ENCODE measurements at regions not wholly inside any gene's neighbourhood (a gene's known extent, or its start where the extent isn't known, plus 50 kb on each side); places are given as distances from the start of the nearest gene placed in this dataset.
A peak's percentile ranks its signal among the peaks of the same experiment; 100 is the strongest.

GRCh38 chr12:77151030-77151429 is 85.7 kb upstream of the E2F7 start:
- no peak overlapping the region for H3K4me3 ChIP-seq (replicated peaks; ENCODE audit: low read depth, low read length)
- no peak for DNase-seq (ENCODE audit: low read depth)
- TF ChIP-seq CTCF (IDR thresholded peaks at IDR 0.05; ENCODE audit: low read length, missing control alignments): no peak

DNA sequence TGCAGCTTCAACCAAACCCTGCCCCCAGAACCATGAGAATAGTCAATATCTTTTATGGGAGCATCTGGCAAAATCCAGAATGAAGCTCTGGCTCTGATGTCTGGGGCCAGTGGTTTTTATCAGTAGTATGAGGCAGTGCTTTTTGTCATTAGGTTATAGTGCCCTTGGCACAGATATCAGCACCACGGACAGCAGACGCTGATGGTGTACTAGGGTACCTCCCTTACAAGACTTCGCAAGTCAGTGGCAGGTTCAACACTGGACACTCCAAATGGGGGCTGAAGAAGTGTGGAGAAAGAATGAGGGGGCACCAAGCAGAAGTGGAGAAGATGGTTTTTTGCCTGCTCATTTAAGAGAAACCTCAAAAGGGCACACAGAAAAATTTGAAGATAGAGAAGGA is 68.2 kb upstream of the E2F7 start:
- DNase-seq (ENCODE audit: low read depth): peak; percentile 76
- no peak overlapping the region for H3K4me3 ChIP-seq (replicated peaks; ENCODE audit: low read depth, low read length)
- no peak for TF ChIP-seq CTCF (IDR thresholded peaks at IDR 0.05; ENCODE audit: low read length, missing control alignments)

DNA sequence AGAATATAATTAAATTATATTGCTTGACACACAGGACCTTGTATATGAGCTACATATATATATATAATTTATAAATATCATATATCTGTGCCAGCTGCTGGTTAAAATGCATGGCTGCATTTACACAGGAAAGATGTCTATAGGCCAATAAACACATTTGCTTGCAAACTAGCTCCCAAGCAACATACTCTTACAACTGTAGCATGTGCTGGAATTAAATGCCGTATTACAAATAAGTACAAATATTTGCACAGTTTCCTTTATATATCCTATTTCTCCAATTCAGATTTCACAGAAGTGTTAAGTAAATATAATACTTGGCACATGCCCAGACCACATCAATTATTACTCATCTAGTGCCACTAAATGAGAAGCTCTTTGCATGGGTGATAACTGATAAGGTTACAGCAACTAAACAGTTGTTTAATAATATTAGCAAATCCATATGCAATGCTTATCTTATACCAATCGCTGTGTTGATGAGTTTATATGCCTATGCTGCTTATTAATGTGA is 66.7 kb upstream of the E2F7 start:
- DNase-seq (ENCODE audit: low read depth): no peak
- H3K4me3 ChIP-seq (replicated peaks; ENCODE audit: low read depth, low read length): no peak overlapping the region
- TF ChIP-seq CTCF (IDR thresholded peaks at IDR 0.05; ENCODE audit: low read length, missing control alignments): no peak

DNA sequence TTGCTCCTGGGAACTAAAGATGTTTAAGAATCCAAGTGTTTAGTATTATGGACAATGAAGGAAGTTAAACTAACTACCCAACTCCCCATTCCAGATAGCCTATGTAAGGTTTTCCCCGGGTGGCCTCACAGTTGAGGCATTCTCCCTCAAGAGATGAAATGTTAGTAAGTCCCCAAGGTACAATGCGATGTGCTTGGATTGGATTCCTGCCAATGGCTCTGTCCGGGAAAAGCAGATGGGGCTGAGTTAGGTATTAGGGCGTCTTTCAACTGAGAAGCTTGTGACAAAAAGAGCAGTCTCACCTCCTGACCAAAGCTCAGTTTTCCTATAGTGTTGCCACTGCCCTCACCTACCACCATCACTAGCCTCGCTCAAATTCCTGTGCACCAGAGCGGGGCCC is 64.8 kb upstream of the E2F7 start:
- H3K4me3 ChIP-seq (replicated peaks; ENCODE audit: low read depth, low read length): no peak overlapping the region
- no peak for DNase-seq (ENCODE audit: low read depth)
- no peak for TF ChIP-seq CTCF (IDR thresholded peaks at IDR 0.05; ENCODE audit: low read length, missing control alignments)

- no peak for TF ChIP-seq CTCF (IDR thresholded peaks at IDR 0.05; ENCODE audit: low read length, missing control alignments)
- DNase-seq (ENCODE audit: low read depth): no peak
- no peak overlapping the region for H3K4me3 ChIP-seq (replicated peaks; ENCODE audit: low read depth, low read length)
Observed at GRCh38 chr12:77124767-77125166, 59.4 kb upstream of the E2F7 start.

- no peak overlapping the region for H3K4me3 ChIP-seq (replicated peaks; ENCODE audit: low read depth, low read length)
- peak; percentile 39 for DNase-seq (ENCODE audit: low read depth)
- no peak for TF ChIP-seq CTCF (IDR thresholded peaks at IDR 0.05; ENCODE audit: low read length, missing control alignments)
Observed at GRCh38 chr12:77122661-77123060, 57.3 kb upstream of the E2F7 start.

GRCh38 chr12:77122236-77122635 is 56.9 kb upstream of the E2F7 start:
- no peak overlapping the region for H3K4me3 ChIP-seq (replicated peaks; ENCODE audit: low read depth, low read length)
- peak; percentile 94 for DNase-seq (ENCODE audit: low read depth)
- TF ChIP-seq CTCF (IDR thresholded peaks at IDR 0.05; ENCODE audit: low read length, missing control alignments): no peak

All from fibroblast of pulmonary artery (primary cell).